Uterus (tissue), 2 donors: ENCODE measurements at regions not wholly inside any gene's neighbourhood (a gene's known extent, or its start where the extent isn't known, plus 50 kb on each side); places are given as distances from the start of the nearest gene placed in this dataset.

ENCODE experiments used
- CTCF ChIP-seq, 4 experiments: fragments of 200-600 bp in 2 of 4; fragments of 450-650 bp in 2 of 4; sonication (generic) in 2 of 4; IDR thresholded peaks; one replicate each; pipeline ENCODE4 v1.5.1; 2016 to 2019; ENCODE audit warnings: antibody characterized with exemption in 4 of 4, mild to moderate bottlenecking in 2 of 4, moderate library complexity in 1 of 4
- POLR2A ChIP-seq, 2 donors: fragments of 450-650 bp; IDR thresholded peaks; one replicate each; pipeline ENCODE4 v1.6.1; 2016; ENCODE audit warnings: antibody characterized with exemption in 2 of 2, mild to moderate bottlenecking in 1 of 2, moderate library complexity in 1 of 2

- no peak for TF ChIP-seq CTCF (IDR thresholded peaks at IDR 0.05)
- TF ChIP-seq POLR2A (IDR thresholded peaks at IDR 0.05): no peak
These were observed 69.6 kb downstream of the SPANXN4 start for GRCh38 chrX:143095321-143095720.
